HCT116 (cell line): ENCODE measurements at regions not wholly inside any gene's neighbourhood (a gene's known extent, or its start where the extent isn't known, plus 50 kb on each side); places are given as distances from the start of the nearest gene placed in this dataset.

Experiments
- ATAC-seq: fragments of 200-7000 bp; cut with Tn5 transposase; 2 replicates; pipeline ENCODE4 v1.9.1; 2020; ENCODE audit warnings: mild to moderate bottlenecking, moderate library complexity
- BruUV-seq: library from RNA; stranded (reverse); fragments of 400-500 nt; replicated peaks from 2 replicates; lab custom pipeline; 2021; lab: Mats Ljungman, UMichigan
- CTCF ChIA-PET: fragments of 300-600 bp; sonication (Branson Sonifier 250); formaldehyde crosslinking; loops from one replicate; lab custom pipeline; 2021; ENCODE audit warnings: antibody characterized with exemption; lab: Charles Lee
- POLR2A ChIA-PET: fragments of 300-600, 350-600 bp; sonication (Branson Sonifier 250); formaldehyde crosslinking; loops from one replicate; lab custom pipeline; 2021; ENCODE audit warnings: antibody characterized with exemption; lab: Charles Lee
- RAD21 ChIA-PET, 2 experiments: fragments of 300-600 bp; sonication (Branson Sonifier 250); formaldehyde crosslinking; loops; one replicate each; lab custom pipeline; 2023; ENCODE audit warnings: low total read pairs in 2 of 2; ENCODE audit not compliant: uncharacterized antibody in 2 of 2, unreplicated experiment in 2 of 2, low non-redundant PET in 1 of 2; lab: Charles Lee
- DNase-seq: peaks from one replicate; pipeline ENCODE4 v3.0.0-alpha.2; 2010; ENCODE audit warnings: low read depth, low spot score
- H2AFZ ChIP-seq: fragments of 200-600 bp; shearing (Covaris generic), sonication (generic); 2 replicates; pipeline ENCODE4 v1.6.1; 2017; ENCODE audit warnings: low read depth, mixed run types, mixed read lengths, antibody characterized with exemption, low read length; ENCODE audit not compliant: poor library complexity, severe bottlenecking
- H3K27ac ChIP-seq: 2 replicates; pipeline ENCODE4 v1.5.1; 2012; ENCODE audit warnings: low read depth, low read length
- H3K27me3 ChIP-seq: fragments of 200-600 bp; sonication (generic); 2 replicates; pipeline ENCODE4 v1.6.1; 2016; ENCODE audit warnings: mixed run types, low read length, mixed read lengths; ENCODE audit not compliant: insufficient read depth
- H3K36me3 ChIP-seq, 2 experiments: fragments of 200-500 bp in 1 of 2; fragments of 200-600 bp in 1 of 2; sonication (Bioruptor generic) in 1 of 2; sonication (generic) in 1 of 2; 2 replicates each; pipeline versions ENCODE4 v1.5.1 to v1.6.1; 2014 to 2016; ENCODE audit warnings: low read length in 2 of 2, inconsistent platforms in 1 of 2, mixed read lengths in 1 of 2, mixed run types in 1 of 2; ENCODE audit not compliant: insufficient read depth in 2 of 2, control insufficient read depth in 1 of 2
- H3K4me1 ChIP-seq, 2 experiments: fragments of 200-600 bp in 1 of 2; sonication (generic) in 1 of 2; 2 replicates each; pipeline versions ENCODE4 v1.5.1 to v1.6.1; 2012 to 2017; ENCODE audit warnings: low read length in 2 of 2, inconsistent platforms in 1 of 2, mild to moderate bottlenecking in 1 of 2, mixed read lengths in 1 of 2, mixed run types in 1 of 2, moderate library complexity in 1 of 2; ENCODE audit not compliant: insufficient read depth in 2 of 2, control insufficient read depth in 1 of 2
- H3K4me2 ChIP-seq: fragments of 200-600 bp; sonication (generic); 2 replicates; pipeline ENCODE4 v1.6.1; 2017; ENCODE audit warnings: mixed run types, low read length, mixed read lengths
- H3K4me3 ChIP-seq, 2 experiments: fragments of 200-600 bp in 1 of 2; sonication (generic) in 1 of 2; replicated peaks in 1 of 2; 2 replicates each; pipeline ENCODE4 v1.5.1; 2011 to 2016; ENCODE audit warnings: low read length in 2 of 2, control low read depth in 1 of 2, low read depth in 1 of 2, mild to moderate bottlenecking in 1 of 2, mixed read lengths in 1 of 2, mixed run types in 1 of 2
- H3K79me2 ChIP-seq: fragments of 200-600 bp; sonication (generic); 2 replicates; pipeline ENCODE4 v1.6.1; 2017; ENCODE audit warnings: mild to moderate bottlenecking, mixed run types, low read length, moderate library complexity, mixed read lengths; ENCODE audit not compliant: insufficient read depth
- H3K9ac ChIP-seq: fragments of 200-600 bp; sonication (generic); 2 replicates; pipeline ENCODE4 v1.6.1; 2016; ENCODE audit warnings: low read length, mixed read lengths
- H3K9me2 ChIP-seq: fragments of 200-600 bp; sonication (generic), shearing (Covaris generic); 2 replicates; pipeline ENCODE4 v1.6.1; 2017; ENCODE audit warnings: mixed run types, mild to moderate bottlenecking, moderate library complexity; ENCODE audit not compliant: insufficient read depth
- H3K9me3 ChIP-seq, 2 experiments: fragments of 200-500 bp in 1 of 2; fragments of 200-600 bp in 1 of 2; sonication (Bioruptor generic) in 1 of 2; sonication (generic) in 1 of 2; 2 replicates each; pipeline ENCODE4 v1.6.1; 2014 to 2017; ENCODE audit warnings: low read length in 2 of 2, mixed read lengths in 2 of 2, inconsistent platforms in 1 of 2, low read depth in 1 of 2, mild to moderate bottlenecking in 1 of 2, mixed run types in 1 of 2, moderate library complexity in 1 of 2; ENCODE audit not compliant: control insufficient read depth in 1 of 2, insufficient read depth in 1 of 2
- H4K20me1 ChIP-seq: fragments of 200-600 bp; sonication (generic), shearing (Covaris generic); 2 replicates; pipeline ENCODE4 v1.6.1; 2017; ENCODE audit warnings: mixed run types, mild to moderate bottlenecking, moderate library complexity; ENCODE audit not compliant: insufficient read depth
- ATF3 ChIP-seq: IDR thresholded peaks from 2 replicates; pipeline ENCODE4 v1.6.1; 2012
- CBX3 ChIP-seq: IDR thresholded peaks from 2 replicates; pipeline ENCODE4 v1.6.1; 2012; ENCODE audit warnings: low read depth
- CEBPB ChIP-seq: IDR thresholded peaks from 2 replicates; pipeline ENCODE4 v1.6.1; 2012; ENCODE audit warnings: low read depth
- ELF1 ChIP-seq: IDR thresholded peaks from 2 replicates; pipeline ENCODE4 v1.6.1; 2012; ENCODE audit warnings: low read depth, borderline replicate concordance
- EZH2 ChIP-seq: fragments of 200-600 bp; sonication (generic); IDR thresholded peaks from 2 replicates; pipeline ENCODE4 v1.6.1; 2017; ENCODE audit warnings: antibody characterized with exemption, mixed run types
- EZH2phosphoT487 ChIP-seq: fragments of 200-600 bp; IDR thresholded peaks from 2 replicates; pipeline ENCODE4 v1.6.1; 2018; ENCODE audit warnings: antibody characterized with exemption, borderline replicate concordance
- JUND ChIP-seq: IDR thresholded peaks from 2 replicates; pipeline ENCODE4 v1.6.1; 2012
- MAX ChIP-seq: IDR thresholded peaks from 2 replicates; pipeline ENCODE4 v1.6.1; 2012
- RAD21 ChIP-seq: IDR thresholded peaks from 2 replicates; pipeline ENCODE4 v1.6.1; 2012; ENCODE audit warnings: low read depth, mild to moderate bottlenecking
- REST ChIP-seq: IDR thresholded peaks from 2 replicates; pipeline ENCODE4 v1.6.1; 2012; ENCODE audit warnings: low read depth
- SIN3A ChIP-seq: IDR thresholded peaks from 2 replicates; pipeline ENCODE4 v1.6.1; 2012; ENCODE audit warnings: low read depth
- SP1 ChIP-seq: IDR thresholded peaks from 2 replicates; pipeline ENCODE4 v1.6.1; 2012; ENCODE audit warnings: low read depth
- TCF7L2 ChIP-seq: IDR thresholded peaks from 2 replicates; pipeline ENCODE4 v1.7.0; 2011; ENCODE audit warnings: borderline replicate concordance, inconsistent platforms; ENCODE audit not compliant: insufficient read depth, insufficient read length; ENCODE audit errors: extremely low read depth
- YY1 ChIP-seq: IDR thresholded peaks from 2 replicates; pipeline ENCODE4 v1.6.1; 2011; ENCODE audit warnings: low read length, low read depth, moderate library complexity, mild to moderate bottlenecking; ENCODE audit not compliant: insufficient replicate concordance; ENCODE audit errors: extremely low read depth
- ZBTB33 ChIP-seq: IDR thresholded peaks from 2 replicates; pipeline ENCODE4 v1.6.1; 2011; ENCODE audit warnings: mild to moderate bottlenecking, low read length, moderate library complexity; ENCODE audit not compliant: insufficient replicate concordance; ENCODE audit errors: extremely low read depth
- ZFX ChIP-seq: fragments of 450-650 bp; IDR thresholded peaks from 2 replicates; pipeline ENCODE4 v1.6.1; 2017
- ZNF274 ChIP-seq: fragments of 200-500 bp; sonication (Bioruptor generic); IDR thresholded peaks from 2 replicates; pipeline ENCODE4 v1.6.1; 2014; ENCODE audit warnings: mild to moderate bottlenecking, low read depth, low read length, inconsistent platforms
- intact Hi-C: fragments of 100-400 bp; cut with micrococcal nuclease; formaldehyde crosslinking; loops from 2 replicates; pipeline ENCODE4 v1.10.0; 2022
- TF ChIP-seq, protein P1 (sequence below), 3 experiments: fragments of 200-600 bp in 1 of 3; sonication (generic) in 1 of 3; IDR thresholded peaks in 2 of 3; conservative IDR thresholded peaks in 1 of 3; 2 replicates each; pipeline ENCODE4 v1.5.1; 2012 to 2017; ENCODE audit warnings: low read depth in 2 of 3, low read length in 2 of 3, antibody characterized with exemption in 1 of 3, borderline replicate concordance in 1 of 3, control low read depth in 1 of 3, mild to moderate bottlenecking in 1 of 3, mixed read lengths in 1 of 3, mixed run types in 1 of 3, moderate library complexity in 1 of 3; ENCODE audit not compliant: insufficient read depth in 1 of 3

DNA sequence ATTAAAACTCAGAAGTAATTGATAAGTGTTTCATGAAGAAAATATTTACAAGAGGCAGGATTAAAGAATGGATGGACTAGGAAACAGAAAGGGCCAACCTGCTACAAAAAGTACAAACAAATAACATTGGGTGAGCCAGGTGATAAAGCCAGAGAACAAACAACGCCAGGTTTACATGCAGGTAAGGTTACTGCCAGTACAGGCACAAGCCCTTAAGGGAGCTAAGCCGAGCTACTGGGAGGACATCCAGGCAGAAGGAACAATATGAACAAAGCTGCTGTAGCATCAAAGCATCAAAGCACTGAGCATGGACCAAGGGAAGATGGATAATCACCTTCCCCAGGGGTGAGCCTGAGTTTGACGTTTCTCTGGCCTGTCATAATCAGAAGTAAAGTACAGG lies 380.7 kb downstream of the SEC16B start:
- intact Hi-C loops: no loop called here
- Histone ChIP-seq H3K9ac (no peak overlapping the region), H3K9me2 (no peaks in the 10 kb centered on the region), H3K9me3 (no peaks in the 10 kb centered on the region), H4K20me1 (no peaks in the 10 kb centered on the region; the same call in 1 of the 2 replicates), H3K27me3 (peaks cover 24% of the 10 kb centered on the region), H3K4me2 (no peak overlapping the region), H3K27ac (no peak overlapping the region), H3K79me2 (no peaks in the 10 kb centered on the region), H3K36me3 (no peaks in the 10 kb centered on the region), H3K4me3 (no peak overlapping the region), H3K4me1 (peaks cover 0 to 16% of the 10 kb centered on the region in 2 experiments; a peak in 1 of 4 replicates), H2AFZ (no peak overlapping the region)
- TF ChIP-seq ATF3: no peak
- no peak for TF ChIP-seq ZFX
- TF ChIP-seq ELF1: no peak
- TF ChIP-seq EZH2: no peak
- TF ChIP-seq MAX: no peak
- no peak for TF ChIP-seq CEBPB
- TF ChIP-seq REST: no peak
- TF ChIP-seq ZBTB33: no peak
- TF ChIP-seq SP1: no peak
- TF ChIP-seq CBX3: no peak
- no peak for TF ChIP-seq EZH2phosphoT487
- TF ChIP-seq RAD21: no peak
- TF ChIP-seq SIN3A: no peak
- TF ChIP-seq YY1: no peak
- no peak for TF ChIP-seq TCF7L2
- TF ChIP-seq, protein P1, sequence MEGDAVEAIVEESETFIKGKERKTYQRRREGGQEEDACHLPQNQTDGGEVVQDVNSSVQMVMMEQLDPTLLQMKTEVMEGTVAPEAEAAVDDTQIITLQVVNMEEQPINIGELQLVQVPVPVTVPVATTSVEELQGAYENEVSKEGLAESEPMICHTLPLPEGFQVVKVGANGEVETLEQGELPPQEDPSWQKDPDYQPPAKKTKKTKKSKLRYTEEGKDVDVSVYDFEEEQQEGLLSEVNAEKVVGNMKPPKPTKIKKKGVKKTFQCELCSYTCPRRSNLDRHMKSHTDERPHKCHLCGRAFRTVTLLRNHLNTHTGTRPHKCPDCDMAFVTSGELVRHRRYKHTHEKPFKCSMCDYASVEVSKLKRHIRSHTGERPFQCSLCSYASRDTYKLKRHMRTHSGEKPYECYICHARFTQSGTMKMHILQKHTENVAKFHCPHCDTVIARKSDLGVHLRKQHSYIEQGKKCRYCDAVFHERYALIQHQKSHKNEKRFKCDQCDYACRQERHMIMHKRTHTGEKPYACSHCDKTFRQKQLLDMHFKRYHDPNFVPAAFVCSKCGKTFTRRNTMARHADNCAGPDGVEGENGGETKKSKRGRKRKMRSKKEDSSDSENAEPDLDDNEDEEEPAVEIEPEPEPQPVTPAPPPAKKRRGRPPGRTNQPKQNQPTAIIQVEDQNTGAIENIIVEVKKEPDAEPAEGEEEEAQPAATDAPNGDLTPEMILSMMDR (IDR thresholded peaks at IDR 0.05 in 2 of 3, conservative IDR thresholded peaks at IDR 0.05 in 1 of 3; ENCODE audit: borderline replicate concordance in 1 of 3, insufficient read depth in 1 of 3, low read depth in 2 of 3, low read length in 2 of 3): no peak
- no peak for TF ChIP-seq ZNF274
- TF ChIP-seq JUND: no peak
- BruUV-seq: no TSS peak
- POLR2A ChIA-PET: no interaction called here
- CTCF ChIA-PET: no interaction called here
- ATAC-seq (no peak), DNase-seq (no peak)
- RAD21 ChIA-PET: no interaction called here
